ENCODE measurements at regions not wholly inside any gene's neighbourhood (a gene's known extent, or its start where the extent isn't known, plus 50 kb on each side); places are given as distances from the start of the nearest gene placed in this dataset.
A peak's percentile ranks its signal among the peaks of the same experiment; 100 is the strongest.

- TF ChIP-seq, protein P1, sequence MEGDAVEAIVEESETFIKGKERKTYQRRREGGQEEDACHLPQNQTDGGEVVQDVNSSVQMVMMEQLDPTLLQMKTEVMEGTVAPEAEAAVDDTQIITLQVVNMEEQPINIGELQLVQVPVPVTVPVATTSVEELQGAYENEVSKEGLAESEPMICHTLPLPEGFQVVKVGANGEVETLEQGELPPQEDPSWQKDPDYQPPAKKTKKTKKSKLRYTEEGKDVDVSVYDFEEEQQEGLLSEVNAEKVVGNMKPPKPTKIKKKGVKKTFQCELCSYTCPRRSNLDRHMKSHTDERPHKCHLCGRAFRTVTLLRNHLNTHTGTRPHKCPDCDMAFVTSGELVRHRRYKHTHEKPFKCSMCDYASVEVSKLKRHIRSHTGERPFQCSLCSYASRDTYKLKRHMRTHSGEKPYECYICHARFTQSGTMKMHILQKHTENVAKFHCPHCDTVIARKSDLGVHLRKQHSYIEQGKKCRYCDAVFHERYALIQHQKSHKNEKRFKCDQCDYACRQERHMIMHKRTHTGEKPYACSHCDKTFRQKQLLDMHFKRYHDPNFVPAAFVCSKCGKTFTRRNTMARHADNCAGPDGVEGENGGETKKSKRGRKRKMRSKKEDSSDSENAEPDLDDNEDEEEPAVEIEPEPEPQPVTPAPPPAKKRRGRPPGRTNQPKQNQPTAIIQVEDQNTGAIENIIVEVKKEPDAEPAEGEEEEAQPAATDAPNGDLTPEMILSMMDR (IDR thresholded peaks at IDR 0.05): no peak
- H3K4me3 ChIP-seq: no peak overlapping the region
- intact Hi-C loops (cut with DNase I): no loop called here
- H3K36me3 ChIP-seq: no peaks in the 10 kb centered on the region
- DNase-seq: no peak
- no peak for ATAC-seq
- no peaks in the 10 kb centered on the region for H3K27me3 ChIP-seq
- no peaks in the 10 kb centered on the region for H3K4me1 ChIP-seq
- H3K9me3 ChIP-seq: peaks cover 0 to 8% of the 10 kb centered on the region in 2 donors
- no peak overlapping the region for H3K27ac ChIP-seq
Measured at GRCh38 chr10:20355915-20356314, 539.7 kb downstream of the PLXDC2 start.

GRCh38 chr10:20355011-20355410, 538.8 kb downstream of the PLXDC2 start:
- DNase-seq (no peak), ATAC-seq (no peak)
- Histone ChIP-seq H3K27ac (no peak overlapping the region), H3K4me1 (no peaks in the 10 kb centered on the region), H3K9me3 (peaks cover 0 to 8% of the 10 kb centered on the region in 2 donors), H3K27me3 (no peaks in the 10 kb centered on the region), H3K4me3 (no peak overlapping the region), H3K36me3 (no peaks in the 10 kb centered on the region)
- TF ChIP-seq, protein P1 (IDR thresholded peaks at IDR 0.05): no peak
- intact Hi-C loops (cut with DNase I): no loop called here

- intact Hi-C loops (cut with DNase I): no loop called here
- peaks cover 0 to 8% of the 10 kb centered on the region in 2 donors for H3K9me3 ChIP-seq
- no peak overlapping the region for H3K27ac ChIP-seq
- no peaks in the 10 kb centered on the region for H3K27me3 ChIP-seq
- no peaks in the 10 kb centered on the region for H3K36me3 ChIP-seq
- H3K4me1 ChIP-seq: no peaks in the 10 kb centered on the region
- ATAC-seq (no peak), DNase-seq (peak in 2 of 4 donors; percentile 15 to 30)
- TF ChIP-seq, protein P1 (IDR thresholded peaks at IDR 0.05): no peak
- H3K4me3 ChIP-seq: no peak overlapping the region
Measured at GRCh38 chr10:20354166-20354565, 537.9 kb downstream of the PLXDC2 start.

DNA sequence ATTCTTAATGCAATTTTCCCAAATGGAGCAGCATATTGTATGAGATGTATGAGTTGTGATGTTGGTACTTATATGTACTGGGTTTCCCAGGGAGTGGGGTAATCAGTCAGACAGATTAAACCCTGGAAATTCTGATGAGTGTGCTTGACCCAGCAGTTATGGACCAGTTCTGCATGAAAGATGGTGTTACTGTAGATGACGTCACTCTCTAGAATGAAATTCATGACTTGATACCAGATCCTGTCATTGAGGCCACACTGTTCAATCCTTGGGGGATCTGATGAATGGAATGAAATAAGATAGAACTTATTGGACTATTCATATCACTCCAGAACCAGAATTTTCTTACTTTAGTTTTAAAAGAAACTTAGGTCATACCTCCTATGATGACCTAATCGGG, 534.3 kb downstream of the PLXDC2 start:
- intact Hi-C loops (cut with DNase I): no loop called here
- Histone ChIP-seq H3K36me3 (no peaks in the 10 kb centered on the region), H3K27me3 (no peaks in the 10 kb centered on the region), H3K9me3 (peaks cover 0 to 8% of the 10 kb centered on the region in 2 donors), H3K4me3 (no peak overlapping the region), H3K4me1 (no peaks in the 10 kb centered on the region), H3K27ac (no peak overlapping the region)
- ATAC-seq: no peak
- TF ChIP-seq, protein P1 (IDR thresholded peaks at IDR 0.05): no peak
- DNase-seq: no peak

- Histone ChIP-seq H3K4me1 (no peaks in the 10 kb centered on the region), H3K27me3 (no peaks in the 10 kb centered on the region), H3K27ac (no peak overlapping the region), H3K36me3 (no peaks in the 10 kb centered on the region), H3K4me3 (no peak overlapping the region), H3K9me3 (peaks cover 0 to 19% of the 10 kb centered on the region in 2 donors)
- ATAC-seq (no peak), DNase-seq (peak in 1 of 4 donors; percentile 24)
- intact Hi-C loops (cut with DNase I): no loop called here
- TF ChIP-seq, protein P1 (IDR thresholded peaks at IDR 0.05): no peak
Measured at GRCh38 chr10:20343036-20343435, 526.8 kb downstream of the PLXDC2 start.

Small RNA genes in the stretch of these regions (microRNA-seq; reads per million reads assigned to microRNA genes)
- gene MIR4675: 0 reads per million in 2 donors

Data from left lung (tissue), 4 donors.